Dedifferentiated amniotic fluid mesenchymal stem cell (primary cell): ENCODE measurements at regions not wholly inside any gene's neighbourhood (a gene's known extent, or its start where the extent isn't known, plus 50 kb on each side); places are given as distances from the start of the nearest gene placed in this dataset.

Experiments
- DNase-seq: peaks from one replicate; pipeline ENCODE4 v3.0.0-alpha.2; 2016; ENCODE audit errors: extremely low spot score

- DNase-seq: no peak
These were observed 413.9 kb downstream of the SLITRK5 start for GRCh38 chr13:88085036-88085435.

GRCh38 chr13:88086577-88086976, 415.4 kb downstream of the SLITRK5 start:
- DNase-seq: no peak

- no peak for DNase-seq
These were observed 426.4 kb downstream of the SLITRK5 start for GRCh38 chr13:88097541-88097940.

- no peak for DNase-seq
These were observed 432.7 kb downstream of the SLITRK5 start for GRCh38 chr13:88103824-88104223.

- no peak for DNase-seq
These were observed 433.4 kb downstream of the SLITRK5 start for GRCh38 chr13:88104576-88104975.

- no peak for DNase-seq
These were observed 436.4 kb downstream of the SLITRK5 start for GRCh38 chr13:88107570-88107969.

- DNase-seq: no peak
These were observed 441.4 kb downstream of the SLITRK5 start for GRCh38 chr13:88112526-88112925.

GRCh38 chr13:88115976-88116375, 444.8 kb downstream of the SLITRK5 start:
- DNase-seq: no peak

- DNase-seq: no peak
These were observed 447.8 kb downstream of the SLITRK5 start for GRCh38 chr13:88118952-88119351.

GRCh38 chr13:88124142-88124541, 453.0 kb downstream of the SLITRK5 start:
- DNase-seq: no peak

GRCh38 chr13:88125055-88125454, 453.9 kb downstream of the SLITRK5 start:
- DNase-seq: no peak

GRCh38 chr13:88136098-88136790, 465.1 kb downstream of the SLITRK5 start:
- no peak for DNase-seq

GRCh38 chr13:88142653-88143052, 471.5 kb downstream of the SLITRK5 start:
- DNase-seq: no peak

GRCh38 chr13:88144580-88144979, 473.4 kb downstream of the SLITRK5 start:
- no peak for DNase-seq

GRCh38 chr13:88153353-88153752, 482.2 kb downstream of the SLITRK5 start:
- no peak for DNase-seq

GRCh38 chr13:88154001-88154400, 482.8 kb downstream of the SLITRK5 start:
- DNase-seq: no peak

GRCh38 chr13:88162076-88162702, 491.0 kb downstream of the SLITRK5 start:
- DNase-seq: no peak

GRCh38 chr13:88176231-88176630, 505.1 kb downstream of the SLITRK5 start:
- DNase-seq: no peak

- no peak for DNase-seq
These were observed 512.3 kb downstream of the SLITRK5 start for GRCh38 chr13:88183440-88183839.

- no peak for DNase-seq
These were observed 517.8 kb downstream of the SLITRK5 start for GRCh38 chr13:88188986-88189385.

- no peak for DNase-seq
These were observed 518.6 kb downstream of the SLITRK5 start for GRCh38 chr13:88189728-88190127.

GRCh38 chr13:88196106-88196505, 524.9 kb downstream of the SLITRK5 start:
- DNase-seq: no peak

GRCh38 chr13:88217372-88217771, 546.2 kb downstream of the SLITRK5 start:
- no peak for DNase-seq

- no peak for DNase-seq
These were observed 546.7 kb downstream of the SLITRK5 start for GRCh38 chr13:88217883-88218282.
